ENCODE measurements at regions not wholly inside any gene's neighbourhood (a gene's known extent, or its start where the extent isn't known, plus 50 kb on each side); places are given as distances from the start of the nearest gene placed in this dataset.

DNA sequence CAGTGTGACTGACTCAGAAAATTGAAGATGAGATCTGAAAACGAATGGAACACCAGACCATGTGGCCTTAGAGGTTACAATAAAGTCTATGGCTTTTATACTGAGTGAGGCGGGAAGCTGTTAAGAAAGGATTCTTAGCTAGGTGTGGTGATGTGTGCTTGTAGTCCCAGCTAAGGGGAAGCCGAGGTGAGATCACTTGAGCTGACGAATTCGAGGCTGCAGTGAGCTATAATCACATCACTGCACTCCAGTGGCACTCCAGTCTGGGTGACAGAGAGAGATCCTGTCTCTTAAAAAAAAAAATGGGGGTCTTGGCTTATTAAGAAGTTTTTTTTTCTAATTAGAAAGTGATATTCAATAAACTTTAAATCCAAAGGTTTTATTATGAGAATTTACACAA, 678.6 kb downstream of the TMTC2 start:
- DNase-seq (ENCODE audit: low spot score in 2 of 2), result no peak
- Histone ChIP-seq H3K9me3 (no peaks in the 10 kb centered on the region), H3K4me3 (no peak overlapping the region), H3K27me3 (no peaks in the 10 kb centered on the region), H3K36me3 (no peaks in the 10 kb centered on the region), H3K4me1 (no peaks in the 10 kb centered on the region), H3K27ac (no peak overlapping the region)
- TF ChIP-seq, protein P1, sequence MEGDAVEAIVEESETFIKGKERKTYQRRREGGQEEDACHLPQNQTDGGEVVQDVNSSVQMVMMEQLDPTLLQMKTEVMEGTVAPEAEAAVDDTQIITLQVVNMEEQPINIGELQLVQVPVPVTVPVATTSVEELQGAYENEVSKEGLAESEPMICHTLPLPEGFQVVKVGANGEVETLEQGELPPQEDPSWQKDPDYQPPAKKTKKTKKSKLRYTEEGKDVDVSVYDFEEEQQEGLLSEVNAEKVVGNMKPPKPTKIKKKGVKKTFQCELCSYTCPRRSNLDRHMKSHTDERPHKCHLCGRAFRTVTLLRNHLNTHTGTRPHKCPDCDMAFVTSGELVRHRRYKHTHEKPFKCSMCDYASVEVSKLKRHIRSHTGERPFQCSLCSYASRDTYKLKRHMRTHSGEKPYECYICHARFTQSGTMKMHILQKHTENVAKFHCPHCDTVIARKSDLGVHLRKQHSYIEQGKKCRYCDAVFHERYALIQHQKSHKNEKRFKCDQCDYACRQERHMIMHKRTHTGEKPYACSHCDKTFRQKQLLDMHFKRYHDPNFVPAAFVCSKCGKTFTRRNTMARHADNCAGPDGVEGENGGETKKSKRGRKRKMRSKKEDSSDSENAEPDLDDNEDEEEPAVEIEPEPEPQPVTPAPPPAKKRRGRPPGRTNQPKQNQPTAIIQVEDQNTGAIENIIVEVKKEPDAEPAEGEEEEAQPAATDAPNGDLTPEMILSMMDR (IDR thresholded peaks at IDR 0.05), result no peak
- intact Hi-C loops (cut with DNase I), result no loop called here

DNA sequence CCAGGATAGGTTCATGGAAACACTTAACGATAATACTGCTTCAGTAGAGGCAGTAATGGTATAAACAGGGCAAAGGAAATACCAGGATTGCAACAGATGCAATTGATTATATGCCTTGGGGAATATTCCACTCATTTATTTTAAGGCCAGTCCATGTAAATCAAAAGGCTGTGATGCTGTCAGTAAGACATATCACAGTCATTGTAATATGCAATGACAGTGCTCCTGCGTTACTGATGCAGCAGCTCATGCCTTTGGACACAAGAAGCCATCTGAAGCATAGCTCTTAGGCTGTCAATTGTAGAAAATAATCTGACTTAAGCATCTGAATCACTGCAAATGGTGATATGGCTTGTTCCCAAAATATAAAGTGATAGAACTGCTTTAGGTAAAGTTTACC, 674.8 kb downstream of the TMTC2 start:
- no peak for DNase-seq (ENCODE audit: low spot score in 2 of 2)
- Histone ChIP-seq H3K4me1 (no peaks in the 10 kb centered on the region), H3K9me3 (no peaks in the 10 kb centered on the region), H3K27me3 (no peaks in the 10 kb centered on the region), H3K27ac (no peak overlapping the region), H3K36me3 (no peaks in the 10 kb centered on the region), H3K4me3 (no peak overlapping the region)
- TF ChIP-seq, protein P1 (IDR thresholded peaks at IDR 0.05), result no peak
- intact Hi-C loops (cut with DNase I), result no loop called here

DNA sequence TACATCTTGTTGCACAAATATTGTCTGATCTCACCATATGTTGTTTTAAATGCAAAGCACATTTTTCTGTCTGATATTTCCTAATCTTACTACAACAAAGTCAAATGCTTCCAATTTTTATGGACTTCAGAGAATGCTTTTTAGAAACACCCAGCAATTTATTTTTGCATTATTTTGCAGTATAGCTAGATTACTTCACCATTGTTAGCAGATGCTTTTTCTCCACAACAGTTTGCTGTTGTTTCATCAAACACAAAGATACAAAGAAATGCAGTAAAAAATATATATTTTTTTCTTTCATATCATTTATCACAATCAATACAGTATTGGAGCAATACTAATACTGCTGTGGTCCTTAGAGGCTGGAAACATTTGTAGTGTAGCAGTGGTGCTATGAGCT, 674.4 kb downstream of the TMTC2 start:
- Histone ChIP-seq H3K4me3 (no peak overlapping the region), H3K4me1 (no peaks in the 10 kb centered on the region), H3K27ac (no peak overlapping the region), H3K9me3 (no peaks in the 10 kb centered on the region), H3K27me3 (no peaks in the 10 kb centered on the region), H3K36me3 (no peaks in the 10 kb centered on the region)
- TF ChIP-seq, protein P1 (IDR thresholded peaks at IDR 0.05), result no peak
- intact Hi-C loops (cut with DNase I), result no loop called here
- no peak for DNase-seq (ENCODE audit: low spot score in 2 of 2)

DNA sequence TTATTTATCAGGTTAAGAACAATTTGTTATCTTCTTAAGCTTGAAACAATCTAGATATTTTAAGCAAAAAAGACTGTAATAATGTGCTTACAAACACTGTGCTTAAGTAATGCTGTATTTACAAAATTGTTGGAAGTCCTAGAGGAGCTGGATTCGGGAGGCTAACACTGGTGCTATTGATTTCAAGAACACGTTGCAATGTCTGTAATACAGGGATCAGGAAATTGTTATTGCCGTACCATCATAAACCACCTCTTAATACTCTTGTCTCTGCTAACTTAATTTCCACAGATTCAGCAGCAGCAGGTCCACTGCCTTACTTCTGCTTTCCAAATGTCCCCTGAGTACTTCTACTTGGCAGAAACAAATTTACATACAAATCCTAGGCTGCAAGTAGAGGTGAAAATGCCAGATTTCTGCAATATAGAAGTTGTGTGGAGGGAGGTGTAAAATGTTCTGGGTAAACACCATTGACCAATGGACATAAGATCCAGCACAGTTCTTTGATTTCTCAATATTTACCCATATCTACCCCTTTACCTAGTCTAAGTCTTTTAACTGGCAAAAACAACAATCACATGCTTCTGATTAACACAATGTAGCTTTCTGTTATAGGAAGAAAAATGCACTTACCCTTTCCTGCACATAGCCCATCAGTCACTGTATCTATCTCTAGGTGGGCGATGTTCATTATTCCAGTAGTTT, 663.4 kb downstream of the TMTC2 start:
- Histone ChIP-seq H3K27me3 (no peaks in the 10 kb centered on the region), H3K27ac (no peak overlapping the region), H3K4me1 (no peaks in the 10 kb centered on the region), H3K9me3 (no peaks in the 10 kb centered on the region), H3K4me3 (no peak overlapping the region), H3K36me3 (no peaks in the 10 kb centered on the region)
- DNase-seq (ENCODE audit: low spot score in 2 of 2), result no peak
- TF ChIP-seq, protein P1 (IDR thresholded peaks at IDR 0.05), result no peak
- intact Hi-C loops (cut with DNase I), result no loop called here

DNA sequence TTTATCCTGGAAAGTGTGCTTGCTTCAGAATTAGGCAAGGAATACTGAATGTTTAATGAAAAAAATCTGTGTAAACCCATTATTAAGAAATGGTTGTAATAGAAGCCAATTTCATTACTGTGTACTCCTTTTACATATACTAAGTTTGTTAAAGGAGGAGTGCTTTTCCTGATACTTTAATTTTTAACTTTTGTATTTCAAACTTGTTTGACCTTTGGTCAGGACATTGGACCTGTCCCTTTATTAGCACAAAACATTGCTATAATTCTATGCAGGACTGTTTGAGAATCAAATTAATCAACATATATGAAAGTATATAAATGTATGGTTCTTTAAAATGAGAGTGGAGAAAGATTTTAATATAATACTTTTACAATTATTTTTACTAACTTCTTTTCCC, 659.6 kb downstream of the TMTC2 start:
- TF ChIP-seq, protein P1 (IDR thresholded peaks at IDR 0.05), result no peak
- H3K9me3 ChIP-seq, result no peaks in the 10 kb centered on the region
- H3K27ac ChIP-seq, result no peak overlapping the region
- intact Hi-C loops (cut with DNase I), result no loop called here
- H3K36me3 ChIP-seq, result no peaks in the 10 kb centered on the region
- H3K4me3 ChIP-seq, result no peak overlapping the region
- DNase-seq (ENCODE audit: low spot score in 2 of 2), result no peak
- no peaks in the 10 kb centered on the region for H3K27me3 ChIP-seq
- no peaks in the 10 kb centered on the region for H3K4me1 ChIP-seq

DNA sequence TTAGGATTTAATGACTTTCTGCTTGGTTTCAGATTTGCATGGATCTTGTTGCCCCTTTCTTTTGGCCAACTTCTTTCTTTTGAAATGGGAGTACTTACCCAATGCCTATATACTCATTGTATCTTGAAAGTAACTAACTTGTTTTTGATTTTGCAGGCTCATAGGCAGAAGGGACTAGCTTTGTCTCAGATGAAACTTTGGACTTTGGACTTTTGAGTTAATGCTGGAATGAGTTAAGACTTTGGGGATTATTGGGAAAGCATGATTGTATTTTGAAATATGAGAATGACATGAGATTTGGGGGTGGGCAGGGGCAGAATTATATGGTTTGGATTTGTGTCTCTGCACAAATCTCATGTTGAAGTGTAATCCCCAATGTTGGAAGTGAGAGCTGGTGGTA, 657.1 kb downstream of the TMTC2 start:
- intact Hi-C loops (cut with DNase I), result no loop called here
- Histone ChIP-seq H3K36me3 (no peaks in the 10 kb centered on the region), H3K9me3 (no peaks in the 10 kb centered on the region), H3K4me1 (no peaks in the 10 kb centered on the region), H3K27ac (no peak overlapping the region), H3K4me3 (no peak overlapping the region), H3K27me3 (no peaks in the 10 kb centered on the region)
- TF ChIP-seq, protein P1 (IDR thresholded peaks at IDR 0.05), result no peak
- no peak for DNase-seq (ENCODE audit: low spot score in 2 of 2)

Data from ascending aorta (tissue), 2 donors.